ENCODE measurements at regions not wholly inside any gene's neighbourhood (a gene's known extent, or its start where the extent isn't known, plus 50 kb on each side); places are given as distances from the start of the nearest gene placed in this dataset.

GRCh38 chr2:222082201-222082600, 216.6 kb downstream of the PAX3 start:
- TF ChIP-seq CTCF (IDR thresholded peaks at IDR 0.05; ENCODE audit: low read depth, low read length) (no peak), EZH2phosphoT487 (IDR thresholded peaks at IDR 0.05; ENCODE audit: low read depth) (no peak)
